GM23248 (cell line): ENCODE measurements at regions not wholly inside any gene's neighbourhood (a gene's known extent, or its start where the extent isn't known, plus 50 kb on each side); places are given as distances from the start of the nearest gene placed in this dataset.

Experiments
- DNase-seq: peaks from one replicate; pipeline ENCODE4 v3.0.0-alpha.2; 2015
- H2AFZ ChIP-seq: fragments of 200-600 bp; sonication (generic); 2 replicates; pipeline ENCODE4 v1.6.1; 2016; ENCODE audit warnings: antibody characterized with exemption
- H3F3A ChIP-seq: fragments of 200-600 bp; sonication (generic); 2 replicates; pipeline ENCODE4 v1.6.1; 2016; ENCODE audit warnings: mild to moderate bottlenecking, antibody characterized with exemption, mixed run types; ENCODE audit not compliant: insufficient read depth
- H3K27ac ChIP-seq: fragments of 200-600 bp; sonication (generic); 2 replicates; pipeline ENCODE4 v1.5.1; 2016; ENCODE audit warnings: mild to moderate bottlenecking
- H3K27me3 ChIP-seq: fragments of 200-600 bp; sonication (generic); replicated peaks from 2 replicates; pipeline ENCODE4 v1.6.1; 2016; ENCODE audit warnings: mild to moderate bottlenecking; ENCODE audit not compliant: insufficient read depth
- H3K36me3 ChIP-seq: fragments of 200-600 bp; sonication (generic); 2 replicates; pipeline ENCODE4 v1.6.1; 2016; ENCODE audit warnings: low read depth, mild to moderate bottlenecking
- H3K4me1 ChIP-seq: fragments of 200-600 bp; sonication (generic); 2 replicates; pipeline ENCODE4 v1.6.1; 2016; ENCODE audit warnings: mild to moderate bottlenecking; ENCODE audit not compliant: insufficient read depth
- H3K4me2 ChIP-seq: fragments of 200-600 bp; sonication (generic); one replicate; pipeline ENCODE4 v1.6.1; 2016; ENCODE audit warnings: mild to moderate bottlenecking; ENCODE audit not compliant: unreplicated experiment
- H3K4me3 ChIP-seq: fragments of 200-600 bp; sonication (generic); 2 replicates; pipeline ENCODE4 v1.5.1; 2016; ENCODE audit warnings: mild to moderate bottlenecking
- H3K79me2 ChIP-seq: fragments of 200-600 bp; sonication (generic); 2 replicates; pipeline ENCODE4 v1.6.1; 2016; ENCODE audit warnings: mild to moderate bottlenecking; ENCODE audit not compliant: insufficient read depth
- H3K9ac ChIP-seq: fragments of 200-600 bp; sonication (generic); 2 replicates; pipeline ENCODE4 v1.6.1; 2016; ENCODE audit warnings: mild to moderate bottlenecking
- H3K9me2 ChIP-seq: fragments of 200-600 bp; sonication (generic); 2 replicates; pipeline ENCODE4 v1.6.1; 2016; ENCODE audit warnings: mixed run types, mild to moderate bottlenecking, moderate library complexity; ENCODE audit not compliant: insufficient read depth
- H3K9me3 ChIP-seq: fragments of 200-600 bp; sonication (generic); one replicate; pipeline ENCODE4 v1.6.1; 2017; ENCODE audit warnings: low read depth
- H4K20me1 ChIP-seq: fragments of 200-600 bp; sonication (generic); 2 replicates; pipeline ENCODE4 v1.6.0; 2016; ENCODE audit not compliant: insufficient read depth
- EZH2 ChIP-seq: fragments of 200-600 bp; sonication (generic); IDR thresholded peaks from 2 replicates; pipeline ENCODE4 v1.6.1; 2018; ENCODE audit warnings: antibody characterized with exemption, mild to moderate bottlenecking; ENCODE audit not compliant: insufficient read depth, poor library complexity, severe bottlenecking
- EZH2phosphoT487 ChIP-seq: fragments of 200-600 bp; sonication (generic); IDR thresholded peaks from 2 replicates; pipeline ENCODE4 v1.6.1; 2018; ENCODE audit warnings: antibody characterized with exemption, moderate library complexity, mild to moderate bottlenecking, low read depth; ENCODE audit not compliant: insufficient read depth
- WGBS, 2 experiments: methylation state at CpG; one replicate each; pipeline ENCODE4 v1.1.6; 2015 to 2017; ENCODE audit warnings: low lambda C conversion rate in 2 of 2, low coverage in 1 of 2; ENCODE audit errors: missing lambda C conversion rate in 2 of 2; 5-methylcytosine and 5-hydroxymethylcytosine counted together
- in situ Hi-C: fragments of 300-500 bp; cut with MboI; formaldehyde crosslinking; loops from 2 replicates; pipeline ENCODE4 v1.15.0; 2020

GRCh38 chr5:67437905-67438845 is 241.6 kb upstream of the CD180 start:
- Histone ChIP-seq H3K27ac (no peak overlapping the region), H3K4me3 (no peak overlapping the region), H3K36me3 (no peaks in the 10 kb centered on the region), H3K9me3 (no peaks in the 10 kb centered on the region), H3K27me3 (no peaks in the 10 kb centered on the region), H3K9me2 (no peaks in the 10 kb centered on the region), H3K4me2 (no peak overlapping the region), H3F3A (no peaks in the 10 kb centered on the region), H2AFZ (no peak overlapping the region), H3K4me1 (no peaks in the 10 kb centered on the region), H3K79me2 (no peaks in the 10 kb centered on the region), H3K9ac (no peak overlapping the region), H4K20me1 (no peaks in the 10 kb centered on the region)
- in situ Hi-C loops = no loop called here
- TF ChIP-seq EZH2 (no peak), EZH2phosphoT487 (no peak)
- DNase-seq = no peak
- 51 to 54% methylated on average over 6 of the region's 6 CpGs for WGBS, 2 experiments

- no peaks in the 10 kb centered on the region for H3K27me3 ChIP-seq
- no peak overlapping the region for H3K9ac ChIP-seq
- no peak overlapping the region for H3K27ac ChIP-seq
- H3K4me3 ChIP-seq = no peak overlapping the region
- no peaks in the 10 kb centered on the region for H3K79me2 ChIP-seq
- no peaks in the 10 kb centered on the region for H3K9me3 ChIP-seq
- TF ChIP-seq EZH2phosphoT487 = no peak
- no peak for TF ChIP-seq EZH2
- no peak overlapping the region for H2AFZ ChIP-seq
- in situ Hi-C loops = no loop called here
- no peaks in the 10 kb centered on the region for H3F3A ChIP-seq
- H3K4me2 ChIP-seq = no peak overlapping the region
- H3K4me1 ChIP-seq = no peaks in the 10 kb centered on the region
- WGBS, 2 experiments = 15 to 21% methylated on average over 2 of the region's 2 CpGs
- no peaks in the 10 kb centered on the region for H3K9me2 ChIP-seq
- no peaks in the 10 kb centered on the region for H3K36me3 ChIP-seq
- H4K20me1 ChIP-seq = no peaks in the 10 kb centered on the region
- DNase-seq = no peak
Measured at GRCh38 chr5:67435032-67435431, 238.4 kb upstream of the CD180 start.

- Histone ChIP-seq H3K4me2 (no peak overlapping the region), H3K79me2 (no peaks in the 10 kb centered on the region), H3K9me3 (no peaks in the 10 kb centered on the region), H3K27me3 (no peaks in the 10 kb centered on the region), H3K9ac (no peak overlapping the region), H2AFZ (no peak overlapping the region), H3F3A (no peaks in the 10 kb centered on the region), H3K27ac (no peak overlapping the region), H4K20me1 (no peaks in the 10 kb centered on the region), H3K4me1 (no peaks in the 10 kb centered on the region), H3K4me3 (no peak overlapping the region), H3K9me2 (no peaks in the 10 kb centered on the region), H3K36me3 (no peaks in the 10 kb centered on the region)
- in situ Hi-C loops = no loop called here
- no peak for TF ChIP-seq EZH2phosphoT487
- TF ChIP-seq EZH2 = no peak
- no peak for DNase-seq
- 20 to 21% methylated on average over 4 of the region's 4 CpGs for WGBS, 2 experiments
Measured at GRCh38 chr5:67434466-67434865, 237.9 kb upstream of the CD180 start.

- Histone ChIP-seq H3K4me1 (no peaks in the 10 kb centered on the region), H3K4me3 (no peak overlapping the region), H3K9me2 (no peaks in the 10 kb centered on the region), H3K79me2 (no peaks in the 10 kb centered on the region), H2AFZ (no peak overlapping the region), H3K27ac (no peak overlapping the region), H3K9ac (no peak overlapping the region), H3F3A (no peaks in the 10 kb centered on the region), H3K9me3 (no peaks in the 10 kb centered on the region), H3K4me2 (no peak overlapping the region), H3K36me3 (no peaks in the 10 kb centered on the region), H3K27me3 (no peaks in the 10 kb centered on the region), H4K20me1 (no peaks in the 10 kb centered on the region)
- DNase-seq = no peak
- 68% methylated on average over 3 of the region's 3 CpGs for WGBS, 2 experiments
- in situ Hi-C loops = no loop called here
- TF ChIP-seq EZH2 (no peak), EZH2phosphoT487 (no peak)
Measured at GRCh38 chr5:67432606-67433005, 236.0 kb upstream of the CD180 start.

- Histone ChIP-seq H3K9me2 (no peaks in the 10 kb centered on the region), H3K27me3 (no peaks in the 10 kb centered on the region), H4K20me1 (no peaks in the 10 kb centered on the region), H2AFZ (no peak overlapping the region), H3F3A (no peaks in the 10 kb centered on the region), H3K4me3 (no peak overlapping the region), H3K9me3 (no peaks in the 10 kb centered on the region), H3K79me2 (no peaks in the 10 kb centered on the region), H3K4me2 (no peak overlapping the region), H3K9ac (no peak overlapping the region), H3K27ac (no peak overlapping the region), H3K4me1 (peaks cover 4% of the 10 kb centered on the region; the same call in 1 of the 2 replicates), H3K36me3 (no peaks in the 10 kb centered on the region)
- TF ChIP-seq EZH2 (no peak), EZH2phosphoT487 (no peak)
- 84 to 87% methylated on average over 4 of the region's 4 CpGs for WGBS, 2 experiments
- in situ Hi-C loops = no loop called here
- DNase-seq = peak; percentile 27
Measured at GRCh38 chr5:67431191-67431590, 234.6 kb upstream of the CD180 start.
